RPMI8226 (cell line): ENCODE measurements at regions not wholly inside any gene's neighbourhood (a gene's known extent, or its start where the extent isn't known, plus 50 kb on each side); places are given as distances from the start of the nearest gene placed in this dataset.
"Not testable (repeated sequence)": the region's sequence is repeated elsewhere in the genome, so short reads cannot be mapped to it uniquely, and the experiment has no call there.

ENCODE experiments used
- DNase-seq: peaks from one replicate; pipeline ENCODE4 v3.0.0-alpha.2; 2015

- no peak for DNase-seq
Measured at GRCh38 chr6:133057352-133057751, 183.8 kb upstream of the EYA4 start.

DNA sequence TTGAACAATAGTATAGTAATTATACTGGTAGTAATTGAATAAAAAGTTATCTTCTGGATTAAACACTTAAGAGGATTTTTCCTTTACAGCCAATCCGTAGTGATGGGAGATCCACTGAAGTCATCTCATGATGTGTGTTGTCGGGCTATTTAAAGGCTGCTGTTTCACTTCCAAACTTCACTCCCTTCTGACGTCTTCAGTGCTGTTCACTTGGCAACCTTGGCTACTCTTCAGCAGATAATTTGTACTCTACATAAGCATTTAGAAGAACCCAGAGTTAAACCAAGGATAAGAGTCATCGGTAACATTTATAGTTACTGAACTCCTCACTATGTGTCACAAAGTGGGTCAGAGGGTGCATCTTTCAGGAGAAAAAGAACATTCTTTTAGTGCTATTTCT, 179.1 kb upstream of the EYA4 start:
- DNase-seq, result peak; percentile 55

GRCh38 chr6:133062696-133063306, 178.4 kb upstream of the EYA4 start:
- DNase-seq, result peak; percentile 78

GRCh38 chr6:133067960-133068359, 173.2 kb upstream of the EYA4 start:
- DNase-seq, result no peak

DNA sequence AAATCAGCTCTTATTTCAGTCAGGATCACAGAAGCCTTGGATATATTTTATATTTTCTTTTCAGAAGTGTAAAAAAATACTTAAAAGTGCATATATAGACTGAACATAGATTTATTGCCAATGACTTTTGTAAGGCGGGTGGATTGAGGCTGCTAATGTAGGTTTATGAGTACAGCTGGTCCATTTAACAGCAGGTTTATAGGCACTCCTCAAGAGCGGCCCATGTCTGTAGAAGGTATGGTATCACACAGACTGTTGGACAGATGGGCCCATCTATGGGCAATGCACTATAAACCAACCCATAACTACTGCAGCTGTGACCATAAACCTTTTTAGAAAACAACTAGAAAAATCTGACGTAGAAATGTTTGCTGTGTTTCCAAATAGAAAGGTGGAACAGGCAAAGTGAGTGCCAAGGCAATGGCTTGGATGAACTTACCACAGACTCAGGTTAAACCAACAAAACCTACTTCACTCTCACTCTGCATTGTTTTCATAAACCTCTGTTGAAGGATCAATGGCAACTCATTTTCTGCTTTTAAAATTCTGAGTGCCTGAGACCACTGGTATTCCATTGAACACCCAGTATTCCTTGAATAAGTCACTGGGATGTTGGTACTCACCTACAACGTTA, 170.6 kb upstream of the EYA4 start:
- no peak for DNase-seq

DNA sequence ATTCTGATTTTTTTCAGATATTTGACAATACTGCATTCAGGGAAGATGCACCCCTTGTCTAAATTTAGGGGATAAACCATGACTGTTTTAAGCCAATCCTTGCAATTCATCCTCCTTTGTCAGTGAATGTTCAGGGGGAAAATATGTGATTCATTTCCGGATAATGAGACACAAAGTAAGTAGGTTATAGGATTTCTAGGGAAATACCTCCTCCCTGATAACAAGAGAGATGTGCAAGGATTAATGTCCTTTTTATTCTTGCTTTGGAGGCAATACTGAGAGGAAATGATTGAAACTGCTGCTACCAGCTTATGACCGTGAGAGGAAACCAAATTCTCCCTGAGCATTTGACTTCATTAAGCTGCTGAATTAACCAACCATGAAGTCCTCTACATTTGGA, 161.3 kb upstream of the EYA4 start:
- DNase-seq, result no peak

- peak; percentile 20 for DNase-seq
Measured at GRCh38 chr6:133083248-133083967, 157.7 kb upstream of the EYA4 start.

DNA sequence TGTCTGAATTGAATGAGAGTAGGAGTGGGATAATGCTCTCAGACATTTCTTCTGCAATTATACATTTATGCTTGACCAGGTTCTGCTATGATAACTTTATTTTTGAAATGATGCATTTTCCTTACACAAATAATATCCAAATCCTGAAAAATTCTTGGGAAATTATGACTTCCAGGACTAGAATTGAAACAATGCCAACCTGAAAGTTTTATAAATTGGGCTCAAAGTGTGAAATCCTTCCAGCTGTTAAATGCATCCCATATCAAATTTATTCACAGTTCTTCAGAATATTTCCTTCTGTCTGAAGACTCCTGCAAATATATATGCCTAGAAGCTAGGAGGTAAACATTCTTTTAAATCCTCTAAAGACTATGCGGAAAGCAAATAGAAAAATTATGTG, 155.7 kb upstream of the EYA4 start:
- no peak for DNase-seq

GRCh38 chr6:133085896-133086295, 155.3 kb upstream of the EYA4 start:
- no peak for DNase-seq

GRCh38 chr6:133088931-133089695, 152.0 kb upstream of the EYA4 start:
- no peak for DNase-seq

DNA sequence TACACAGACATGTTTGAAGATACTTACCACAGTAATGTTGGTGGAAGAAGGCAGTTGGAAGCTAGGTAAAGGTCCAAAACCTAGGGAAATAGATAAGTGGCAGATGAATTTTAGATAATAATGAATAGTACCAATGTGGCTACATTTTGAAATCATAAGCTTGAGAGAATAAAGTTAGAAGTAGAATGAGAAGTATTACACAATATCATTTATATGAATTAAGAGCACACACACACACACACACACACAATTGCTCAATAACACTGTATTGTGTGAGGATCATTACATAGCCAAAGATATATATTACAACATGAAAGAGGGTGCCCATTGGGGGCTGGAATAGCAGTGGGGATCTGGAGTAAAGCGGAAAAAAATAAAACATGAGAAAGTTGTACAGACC, 149.0 kb upstream of the EYA4 start:
- DNase-seq, result no peak

GRCh38 chr6:133092771-133093170, 148.4 kb upstream of the EYA4 start:
- peak; percentile 8 for DNase-seq

- DNase-seq, result not testable (repeated sequence)
Measured at GRCh38 chr6:133093211-133093610, 147.9 kb upstream of the EYA4 start.

GRCh38 chr6:133093956-133094355, 147.2 kb upstream of the EYA4 start:
- no peak for DNase-seq

DNA sequence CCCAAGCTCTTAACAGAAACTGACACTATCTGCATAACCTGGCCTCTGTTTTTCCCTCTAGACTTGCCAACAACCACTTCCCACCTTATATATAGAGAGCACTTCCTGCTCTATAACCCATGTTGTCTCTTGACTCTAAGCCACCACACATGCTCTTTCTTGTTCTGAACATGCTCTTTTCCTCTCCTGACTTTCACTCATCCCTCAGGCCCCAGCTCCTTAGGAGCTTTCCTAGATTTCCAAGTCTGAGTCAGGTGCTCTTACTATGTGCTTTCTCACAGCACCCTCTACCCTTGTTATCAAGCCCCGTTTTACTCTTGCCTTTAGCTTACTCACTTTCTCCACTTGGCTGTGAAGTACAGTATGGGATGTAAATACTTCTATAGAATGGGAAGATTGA, 143.9 kb upstream of the EYA4 start:
- DNase-seq, result no peak

- DNase-seq, result no peak
Measured at GRCh38 chr6:133099573-133099972, 141.6 kb upstream of the EYA4 start.

- DNase-seq, result no peak
Measured at GRCh38 chr6:133100865-133101264, 140.3 kb upstream of the EYA4 start.

DNA sequence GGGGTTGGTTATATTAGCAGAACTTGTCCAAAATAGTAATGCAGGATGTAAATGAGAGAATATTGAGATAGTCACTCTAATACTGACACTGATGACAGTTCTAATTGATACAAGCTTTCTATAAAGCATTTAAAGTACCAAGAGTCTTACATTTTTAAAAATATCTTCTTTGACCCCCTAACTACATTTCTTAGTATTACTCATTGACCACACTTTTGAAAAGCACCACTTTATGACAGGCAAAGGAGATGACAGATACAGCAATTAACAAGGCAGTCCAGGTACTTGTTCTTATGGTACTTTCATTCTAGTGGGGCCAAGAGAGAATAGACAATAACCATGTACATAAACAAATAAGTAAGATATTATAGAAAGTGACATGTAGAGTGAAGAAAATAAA, 139.4 kb upstream of the EYA4 start:
- DNase-seq, result no peak

- no peak for DNase-seq
Measured at GRCh38 chr6:133106934-133107333, 134.2 kb upstream of the EYA4 start.

GRCh38 chr6:133108419-133108818, 132.7 kb upstream of the EYA4 start:
- DNase-seq, result no peak

GRCh38 chr6:133114973-133115372, 126.2 kb upstream of the EYA4 start:
- DNase-seq, result no peak

- DNase-seq, result no peak
Measured at GRCh38 chr6:133115946-133116345, 125.2 kb upstream of the EYA4 start.

GRCh38 chr6:133128191-133128590, 113.0 kb upstream of the EYA4 start:
- DNase-seq, result no peak

DNA sequence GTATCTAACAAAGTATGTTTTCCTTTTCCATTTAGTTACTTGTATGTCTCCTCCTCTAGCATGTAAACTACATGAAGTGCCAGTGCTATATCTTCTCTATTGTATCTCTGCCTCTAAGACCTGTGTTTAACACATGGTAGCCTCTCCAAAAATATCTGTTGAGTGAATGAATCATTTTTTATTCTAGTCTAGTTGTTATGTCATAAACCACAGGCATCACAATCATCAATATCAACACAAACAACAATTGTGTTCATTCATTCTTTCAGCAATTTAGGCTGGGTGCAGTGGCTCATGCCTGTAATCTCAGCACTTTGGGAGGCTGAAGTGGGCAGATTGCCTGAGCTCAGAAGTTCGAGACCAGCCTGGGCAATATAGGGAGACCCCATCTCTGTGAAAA, 111.6 kb upstream of the EYA4 start:
- no peak for DNase-seq
